ENCODE measurements at regions not wholly inside any gene's neighbourhood (a gene's known extent, or its start where the extent isn't known, plus 50 kb on each side); places are given as distances from the start of the nearest gene placed in this dataset.

DNA sequence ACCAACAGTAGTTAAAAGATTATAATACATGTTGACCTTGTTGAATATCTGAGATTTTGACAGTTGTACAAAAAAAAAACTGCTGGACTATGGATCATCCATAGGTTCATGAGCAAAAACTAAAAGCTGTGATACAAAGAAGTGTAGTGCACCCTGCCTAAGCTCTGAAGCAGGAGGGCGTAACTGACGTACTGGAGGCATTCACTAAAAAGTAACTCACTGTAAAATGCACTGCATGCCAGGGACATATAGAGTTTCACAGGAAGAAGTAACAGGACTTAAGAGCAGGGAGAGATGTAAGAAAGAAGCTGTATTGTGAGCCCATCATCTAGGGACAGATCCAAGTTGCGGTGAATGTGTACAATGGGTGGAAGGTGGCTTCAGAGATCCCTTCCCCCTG is 177.9 kb downstream of the IRS2 start:
- H3K27me3 Mint-ChIP-seq (ENCODE audit: low read depth), result no peaks in the 10 kb centered on the region; the same call in 1 of the 2 replicates
- no peak overlapping the region for H2BK15ac ChIP-seq (ENCODE audit: low read depth, low read length)

More for the DNA sequence above, 177.9 kb downstream of the IRS2 start:
- TF ChIP-seq, protein P1, sequence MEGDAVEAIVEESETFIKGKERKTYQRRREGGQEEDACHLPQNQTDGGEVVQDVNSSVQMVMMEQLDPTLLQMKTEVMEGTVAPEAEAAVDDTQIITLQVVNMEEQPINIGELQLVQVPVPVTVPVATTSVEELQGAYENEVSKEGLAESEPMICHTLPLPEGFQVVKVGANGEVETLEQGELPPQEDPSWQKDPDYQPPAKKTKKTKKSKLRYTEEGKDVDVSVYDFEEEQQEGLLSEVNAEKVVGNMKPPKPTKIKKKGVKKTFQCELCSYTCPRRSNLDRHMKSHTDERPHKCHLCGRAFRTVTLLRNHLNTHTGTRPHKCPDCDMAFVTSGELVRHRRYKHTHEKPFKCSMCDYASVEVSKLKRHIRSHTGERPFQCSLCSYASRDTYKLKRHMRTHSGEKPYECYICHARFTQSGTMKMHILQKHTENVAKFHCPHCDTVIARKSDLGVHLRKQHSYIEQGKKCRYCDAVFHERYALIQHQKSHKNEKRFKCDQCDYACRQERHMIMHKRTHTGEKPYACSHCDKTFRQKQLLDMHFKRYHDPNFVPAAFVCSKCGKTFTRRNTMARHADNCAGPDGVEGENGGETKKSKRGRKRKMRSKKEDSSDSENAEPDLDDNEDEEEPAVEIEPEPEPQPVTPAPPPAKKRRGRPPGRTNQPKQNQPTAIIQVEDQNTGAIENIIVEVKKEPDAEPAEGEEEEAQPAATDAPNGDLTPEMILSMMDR (conservative IDR thresholded peaks at IDR 0.05), result no peak
- no peaks in the 10 kb centered on the region for H3K4me1 Mint-ChIP-seq
- no peak overlapping the region for H3K23ac ChIP-seq (ENCODE audit: insufficient read length, low read depth, low read length)
- H3K23me2 ChIP-seq (ENCODE audit: insufficient read length, low read depth, low read length, poor library complexity, severe bottlenecking), result no peaks in the 10 kb centered on the region
- no peaks in the 10 kb centered on the region for H3K27me3 ChIP-seq (ENCODE audit: insufficient read depth, low read length)
- no peaks in the 10 kb centered on the region for H3K4me1 ChIP-seq (ENCODE audit: insufficient read depth, low read length)
- no peak overlapping the region for H3K4ac ChIP-seq (ENCODE audit: low read depth, low read length)
- H3T11ph ChIP-seq (ENCODE audit: low read length), result no peak overlapping the region
- H3K56ac ChIP-seq (ENCODE audit: insufficient read length, low read depth, low read length), result no peak overlapping the region
- DNase-seq, result no peak
- H3K9ac ChIP-seq (ENCODE audit: extremely low read depth, insufficient read length, low read length), result no peak overlapping the region
- no peak overlapping the region for H2BK12ac ChIP-seq (ENCODE audit: insufficient read length, low read depth, low read length)
- no peaks in the 10 kb centered on the region for H4K20me1 ChIP-seq (ENCODE audit: control insufficient read depth, insufficient read depth, insufficient read length)
- no peak overlapping the region for H3K27ac ChIP-seq (ENCODE audit: insufficient read length, low read depth, low read length)
- H3K36me3 Mint-ChIP-seq (ENCODE audit: insufficient read depth in 1 of 3, low read depth in 3 of 3), result peaks cover 0 to 4% (median 3%) of the 10 kb centered on the region in 3 experiments; a peak in 4 of 7 replicates
- H3K79me2 ChIP-seq (ENCODE audit: insufficient read depth, low read length), result no peaks in the 10 kb centered on the region
- no peak overlapping the region for H3K18ac ChIP-seq (ENCODE audit: insufficient read length, low read depth, low read length)
- no peak overlapping the region for H2BK20ac ChIP-seq (ENCODE audit: low read depth, low read length, poor library complexity, severe bottlenecking)
- no CpG with 5 or more reads among the region's 3 CpGs for WGBS (ENCODE audit: extremely low coverage, insufficient read length, low lambda C conversion rate)
- no peak overlapping the region for H4K8ac ChIP-seq (replicated peaks; ENCODE audit: insufficient read length, low read depth, low read length)
- H3K4me3 Mint-ChIP-seq, result no peak overlapping the region
- H4K5ac ChIP-seq (ENCODE audit: insufficient read length, low read depth, low read length), result no peak overlapping the region
- no peak overlapping the region for H2BK120ac ChIP-seq (ENCODE audit: low read depth, low read length, poor library complexity, severe bottlenecking)
- no peak overlapping the region for H3K27ac Mint-ChIP-seq
- no peak overlapping the region for H2AK5ac ChIP-seq (ENCODE audit: insufficient read length, low read length)
- no peak overlapping the region for H4K91ac ChIP-seq (ENCODE audit: insufficient read length, low read depth, low read length)
- peaks cover 2 to 7% of the 10 kb centered on the region in 2 experiments; a peak in 2 of 5 replicates for H3K9me3 Mint-ChIP-seq
- H2AFZ ChIP-seq (ENCODE audit: low read length), result no peak overlapping the region
- H2BK5ac ChIP-seq (ENCODE audit: insufficient read length, low read length), result no peak overlapping the region
- no peaks in the 10 kb centered on the region for H3K79me1 ChIP-seq (ENCODE audit: insufficient read depth, low read depth, low read length, poor library complexity, severe bottlenecking)
- H3K4me2 ChIP-seq (ENCODE audit: insufficient read depth, insufficient read length, low read length), result no peak overlapping the region
- no peak overlapping the region for H3K14ac ChIP-seq (ENCODE audit: insufficient read depth, low read length)
- H3K9me3 ChIP-seq (ENCODE audit: control insufficient read depth, low read depth, low read length), result no peaks in the 10 kb centered on the region

Measured in H9 (cell line).